GM23338 (cell line): ENCODE measurements at regions not wholly inside any gene's neighbourhood (a gene's known extent, or its start where the extent isn't known, plus 50 kb on each side); places are given as distances from the start of the nearest gene placed in this dataset.

Experiments
- ATAC-seq: fragments of 200-7000 bp; cut with Tn5 transposase; 3 replicates; pipeline ENCODE4 v1.9.1; 2020
- DNase-seq: peaks from one replicate; pipeline ENCODE4 v3.0.0-alpha.2; 2015; ENCODE audit warnings: low spot score
- H2AFZ ChIP-seq: fragments of 200-600 bp; sonication (generic); 2 replicates; pipeline ENCODE4 v1.8.0; 2016; ENCODE audit warnings: antibody characterized with exemption, mild to moderate bottlenecking, moderate library complexity
- H3F3A ChIP-seq: fragments of 200-600 bp; sonication (generic); replicated peaks from 2 replicates; pipeline ENCODE4 v1.8.0; 2017; ENCODE audit warnings: antibody characterized with exemption, mixed run types, low read depth
- H3K27ac ChIP-seq: fragments of 200-600 bp; sonication (generic); 2 replicates; pipeline ENCODE4 v1.6.1; 2016; ENCODE audit warnings: low read depth
- H3K27me3 ChIP-seq: fragments of 200-600 bp; sonication (generic); 2 replicates; pipeline ENCODE4 v1.8.0; 2016; ENCODE audit warnings: mild to moderate bottlenecking, mixed run types, moderate library complexity; ENCODE audit not compliant: insufficient read depth
- H3K36me3 ChIP-seq: fragments of 200-600 bp; sonication (generic); 2 replicates; pipeline ENCODE4 v1.8.0; 2016; ENCODE audit warnings: mild to moderate bottlenecking; ENCODE audit not compliant: insufficient read depth
- H3K4me1 ChIP-seq: fragments of 200-600 bp; sonication (generic); 2 replicates; pipeline ENCODE4 v1.8.0; 2016; ENCODE audit warnings: mild to moderate bottlenecking, moderate library complexity; ENCODE audit not compliant: insufficient read depth
- H3K4me2 ChIP-seq: fragments of 200-600 bp; sonication (generic); 2 replicates; pipeline ENCODE4 v1.7.1; 2017; ENCODE audit warnings: mixed run types
- H3K4me3 ChIP-seq: fragments of 200-600 bp; sonication (generic); 2 replicates; pipeline ENCODE4 v1.6.1; 2016; ENCODE audit warnings: mixed run types
- H3K79me2 ChIP-seq: fragments of 200-600 bp; sonication (generic); replicated peaks from 2 replicates; pipeline ENCODE4 v1.8.0; 2017; ENCODE audit warnings: mild to moderate bottlenecking; ENCODE audit not compliant: insufficient read depth
- H3K9me2 ChIP-seq: fragments of 200-600 bp; sonication (generic); 2 replicates; pipeline ENCODE4 v1.8.0; 2017; ENCODE audit not compliant: insufficient read depth
- H4K20me1 ChIP-seq: fragments of 200-600 bp; sonication (generic); replicated peaks from 2 replicates; pipeline ENCODE4 v1.8.0; 2017; ENCODE audit warnings: mild to moderate bottlenecking; ENCODE audit not compliant: insufficient read depth
- H3K27ac Mint-ChIP-seq: 2 replicates; pipeline ENCODE4 v1.8.0; 2020; ENCODE audit warnings: inconsistent platforms, mild to moderate bottlenecking, moderate library complexity, mixed read lengths
- H3K27me3 Mint-ChIP-seq: 3 replicates; pipeline ENCODE4 v1.8.0; 2022; ENCODE audit warnings: low read depth, mild to moderate bottlenecking, moderate library complexity, mixed read lengths, inconsistent platforms; ENCODE audit not compliant: insufficient read depth, poor library complexity
- H3K36me3 Mint-ChIP-seq: 3 replicates; pipeline ENCODE4 v1.8.0; 2021; ENCODE audit warnings: low read depth, mild to moderate bottlenecking, inconsistent platforms, moderate library complexity, mixed read lengths
- H3K4me1 Mint-ChIP-seq: 3 replicates; pipeline ENCODE4 v1.8.0; 2020; ENCODE audit warnings: mild to moderate bottlenecking, inconsistent platforms, mixed read lengths
- H3K4me3 Mint-ChIP-seq: 3 replicates; pipeline ENCODE4 v1.8.0; 2021; ENCODE audit warnings: moderate library complexity, mild to moderate bottlenecking, inconsistent platforms, mixed read lengths
- H3K9me3 Mint-ChIP-seq: 3 replicates; pipeline ENCODE4 v1.8.0; 2020; ENCODE audit warnings: moderate library complexity, mild to moderate bottlenecking, inconsistent platforms, mixed read lengths
- CREB1 ChIP-seq: fragments of 250-450 bp; sonication (Bioruptor Pico); IDR thresholded peaks from 2 replicates; pipeline ENCODE4 v1.5.0; 2020; ENCODE audit warnings: low read depth, mild to moderate bottlenecking, moderate library complexity
- CTCF ChIP-seq, 2 experiments: fragments of 200-600 bp in 1 of 2; sonication (generic) in 1 of 2; conservative IDR thresholded peaks; 2 replicates each; pipeline versions ENCODE4 v1.5.1 to v1.6.1; 2016 to 2017; ENCODE audit warnings: antibody characterized with exemption in 2 of 2, low read depth in 2 of 2, mild to moderate bottlenecking in 2 of 2, moderate library complexity in 1 of 2
- ETS1 ChIP-seq: IDR thresholded peaks from 2 replicates; pipeline ENCODE4 v1.6.1; 2016; ENCODE audit warnings: antibody characterized with exemption
- EZH2 ChIP-seq: fragments of 200-600 bp; sonication (generic); IDR thresholded peaks from one replicate; pipeline ENCODE4 v1.8.0; 2017; ENCODE audit warnings: antibody characterized with exemption, mild to moderate bottlenecking, low read depth; ENCODE audit not compliant: unreplicated experiment
- EZH2phosphoT487 ChIP-seq: fragments of 200-600 bp; sonication (generic); IDR thresholded peaks from one replicate; pipeline ENCODE4 v1.8.1; 2018; ENCODE audit warnings: antibody characterized with exemption; ENCODE audit not compliant: unreplicated experiment
- JUNB ChIP-seq: IDR thresholded peaks from one replicate; pipeline ENCODE4 v1.6.1; 2016; ENCODE audit warnings: antibody characterized with exemption; ENCODE audit not compliant: unreplicated experiment
- NANOG ChIP-seq: IDR thresholded peaks from 2 replicates; pipeline ENCODE4 v1.6.1; 2016; ENCODE audit warnings: antibody characterized with exemption, borderline replicate concordance
- POLR2AphosphoS5 ChIP-seq: IDR thresholded peaks from 2 replicates; pipeline ENCODE4 v1.6.1; 2016; ENCODE audit warnings: antibody characterized with exemption, low read depth
- REST ChIP-seq: IDR thresholded peaks from one replicate; pipeline ENCODE4 v1.6.1; 2018; ENCODE audit warnings: antibody characterized with exemption; ENCODE audit not compliant: unreplicated experiment
- STAT1 ChIP-seq: IDR thresholded peaks from one replicate; pipeline ENCODE4 v1.6.1; 2016; ENCODE audit warnings: antibody characterized with exemption; ENCODE audit not compliant: unreplicated experiment
- ZNF114 ChIP-seq: fragments of 250-450 bp; sonication (Bioruptor Pico); IDR thresholded peaks from 2 replicates; pipeline ENCODE4 v1.5.0; 2020; ENCODE audit warnings: mild to moderate bottlenecking, moderate library complexity
- ZNF331 ChIP-seq: fragments of 250-450 bp; sonication (Bioruptor Pico); IDR thresholded peaks from 2 replicates; pipeline ENCODE4 v1.5.0; 2020; ENCODE audit warnings: low read depth, mild to moderate bottlenecking, moderate library complexity
- ZNF462 ChIP-seq: fragments of 250-450 bp; sonication (Bioruptor Pico); IDR thresholded peaks from 2 replicates; pipeline ENCODE4 v1.5.0; 2020; ENCODE audit warnings: mild to moderate bottlenecking, moderate library complexity

GRCh38 chr12:88646824-88647223 lies 66.6 kb upstream of the KITLG start:
- Histone ChIP-seq H2AFZ (no peak overlapping the region), H3K4me2 (no peak overlapping the region), H4K20me1 (no peaks in the 10 kb centered on the region), H3K27ac (no peak overlapping the region), H3K9me2 (no peaks in the 10 kb centered on the region), H3K4me3 (no peak overlapping the region), H3F3A (no peaks in the 10 kb centered on the region), H3K27me3 (no peaks in the 10 kb centered on the region), H3K79me2 (no peaks in the 10 kb centered on the region), H3K4me1 (no peaks in the 10 kb centered on the region), H3K36me3 (no peaks in the 10 kb centered on the region)
- Mint-ChIP-seq H3K4me3 (no peak overlapping the region), H3K9me3 (no peaks in the 10 kb centered on the region), H3K4me1 (no peaks in the 10 kb centered on the region), H3K36me3 (no peaks in the 10 kb centered on the region), H3K27ac (no peak overlapping the region), H3K27me3 (no peaks in the 10 kb centered on the region)
- no peak for DNase-seq
- TF ChIP-seq REST (no peak), STAT1 (no peak), ZNF114 (no peak), ZNF331 (no peak), CREB1 (CRISPR knock-in tag) (no peak), ZNF462 (no peak), ETS1 (no peak), JUNB (no peak), EZH2phosphoT487 (no peak), POLR2AphosphoS5 (no peak), CTCF (conservative IDR thresholded peaks at IDR 0.05; ENCODE audit: low read depth in 2 of 2) (no peak), EZH2 (no peak), NANOG (no peak)
- no peak for ATAC-seq
